Activated naive CD8-positive, alpha-beta T cell treated with anti-CD3 and anti-CD28 coated beads for 36 hours (primary cell): ENCODE measurements at regions not wholly inside any gene's neighbourhood (a gene's known extent, or its start where the extent isn't known, plus 50 kb on each side); places are given as distances from the start of the nearest gene placed in this dataset.

Source experiments
- DNase-seq: peaks from one replicate; pipeline ENCODE4 v3.0.0; 2021
- H3K27ac Mint-ChIP-seq: one replicate; pipeline ENCODE4 v1.8.0; 2022; ENCODE audit warnings: mild to moderate bottlenecking, moderate library complexity, mixed read lengths
- H3K27me3 Mint-ChIP-seq: one replicate; pipeline ENCODE4 v1.8.0; 2022; ENCODE audit warnings: mild to moderate bottlenecking, mixed read lengths
- H3K36me3 Mint-ChIP-seq: one replicate; pipeline ENCODE4 v1.8.0; 2021; ENCODE audit warnings: mild to moderate bottlenecking, mixed read lengths
- H3K4me1 Mint-ChIP-seq: one replicate; pipeline ENCODE4 v1.8.0; 2021; ENCODE audit warnings: mixed read lengths
- H3K4me3 Mint-ChIP-seq: one replicate; pipeline ENCODE4 v1.8.0; 2022; ENCODE audit warnings: mild to moderate bottlenecking, moderate library complexity, mixed read lengths
- H3K9me3 Mint-ChIP-seq: one replicate; pipeline ENCODE4 v1.8.0; 2022; ENCODE audit warnings: mixed read lengths

GRCh38 chr12:97134495-97134894, 227.4 kb downstream of the NEDD1 start:
- Mint-ChIP-seq H3K4me3 (no peak overlapping the region), H3K36me3 (no peaks in the 10 kb centered on the region), H3K27ac (no peak overlapping the region), H3K4me1 (no peaks in the 10 kb centered on the region), H3K9me3 (peaks cover 1% of the 10 kb centered on the region), H3K27me3 (peaks cover 3% of the 10 kb centered on the region)
- no peak for DNase-seq

- H3K9me3 Mint-ChIP-seq = no peaks in the 10 kb centered on the region
- H3K27ac Mint-ChIP-seq = no peak overlapping the region
- no peaks in the 10 kb centered on the region for H3K36me3 Mint-ChIP-seq
- H3K27me3 Mint-ChIP-seq = peaks cover 15% of the 10 kb centered on the region
- no peaks in the 10 kb centered on the region for H3K4me1 Mint-ChIP-seq
- no peak overlapping the region for H3K4me3 Mint-ChIP-seq
- DNase-seq = no peak
These were observed 233.3 kb downstream of the NEDD1 start for GRCh38 chr12:97140355-97140754.

- no peak for DNase-seq
- Mint-ChIP-seq H3K9me3 (no peaks in the 10 kb centered on the region), H3K27ac (no peak overlapping the region), H3K36me3 (no peaks in the 10 kb centered on the region), H3K27me3 (peaks cover 15% of the 10 kb centered on the region), H3K4me1 (no peaks in the 10 kb centered on the region), H3K4me3 (no peak overlapping the region)
These were observed 235.8 kb downstream of the NEDD1 start for GRCh38 chr12:97142737-97143410.

GRCh38 chr12:97148941-97149559, 242.0 kb downstream of the NEDD1 start:
- no peaks in the 10 kb centered on the region for H3K36me3 Mint-ChIP-seq
- no peaks in the 10 kb centered on the region for H3K4me1 Mint-ChIP-seq
- peaks cover 11% of the 10 kb centered on the region for H3K27me3 Mint-ChIP-seq
- H3K4me3 Mint-ChIP-seq = no peak overlapping the region
- peak; percentile 42 for DNase-seq
- H3K27ac Mint-ChIP-seq = no peak overlapping the region
- H3K9me3 Mint-ChIP-seq = no peaks in the 10 kb centered on the region

GRCh38 chr12:97151481-97151880, 244.4 kb downstream of the NEDD1 start:
- H3K9me3 Mint-ChIP-seq = no peaks in the 10 kb centered on the region
- H3K27ac Mint-ChIP-seq = no peak overlapping the region
- H3K4me3 Mint-ChIP-seq = no peak overlapping the region
- no peak for DNase-seq
- H3K36me3 Mint-ChIP-seq = no peaks in the 10 kb centered on the region
- H3K27me3 Mint-ChIP-seq = peaks cover 11% of the 10 kb centered on the region
- no peaks in the 10 kb centered on the region for H3K4me1 Mint-ChIP-seq

- Mint-ChIP-seq H3K4me3 (no peak overlapping the region), H3K36me3 (no peaks in the 10 kb centered on the region), H3K27me3 (no peaks in the 10 kb centered on the region), H3K9me3 (no peaks in the 10 kb centered on the region), H3K27ac (no peak overlapping the region), H3K4me1 (no peaks in the 10 kb centered on the region)
- DNase-seq = no peak
These were observed 252.3 kb downstream of the NEDD1 start for GRCh38 chr12:97159377-97159776.

GRCh38 chr12:97160277-97160676, 253.2 kb downstream of the NEDD1 start:
- DNase-seq = no peak
- no peaks in the 10 kb centered on the region for H3K9me3 Mint-ChIP-seq
- no peak overlapping the region for H3K4me3 Mint-ChIP-seq

GRCh38 chr12:97162173-97162572, 255.1 kb downstream of the NEDD1 start:
- Mint-ChIP-seq H3K27ac (no peak overlapping the region), H3K4me3 (no peak overlapping the region), H3K4me1 (no peaks in the 10 kb centered on the region), H3K9me3 (no peaks in the 10 kb centered on the region), H3K27me3 (no peaks in the 10 kb centered on the region), H3K36me3 (no peaks in the 10 kb centered on the region)
- no peak for DNase-seq

More at GRCh38 chr12:97160277-97160676, 253.2 kb downstream of the NEDD1 start:
- H3K36me3 Mint-ChIP-seq = no peaks in the 10 kb centered on the region
- no peak overlapping the region for H3K27ac Mint-ChIP-seq
- H3K27me3 Mint-ChIP-seq = no peaks in the 10 kb centered on the region
- no peaks in the 10 kb centered on the region for H3K4me1 Mint-ChIP-seq

GRCh38 chr12:97164936-97165335, 257.9 kb downstream of the NEDD1 start:
- no peak overlapping the region for H3K4me3 Mint-ChIP-seq
- no peaks in the 10 kb centered on the region for H3K4me1 Mint-ChIP-seq
- H3K36me3 Mint-ChIP-seq = no peaks in the 10 kb centered on the region
- DNase-seq = no peak
- H3K27me3 Mint-ChIP-seq = peaks cover 5% of the 10 kb centered on the region
- no peak overlapping the region for H3K27ac Mint-ChIP-seq
- no peaks in the 10 kb centered on the region for H3K9me3 Mint-ChIP-seq

- Mint-ChIP-seq H3K36me3 (no peaks in the 10 kb centered on the region), H3K4me3 (no peak overlapping the region), H3K27ac (no peak overlapping the region), H3K4me1 (no peaks in the 10 kb centered on the region), H3K27me3 (peaks cover 5% of the 10 kb centered on the region), H3K9me3 (no peaks in the 10 kb centered on the region)
- no peak for DNase-seq
These were observed 260.5 kb downstream of the NEDD1 start for GRCh38 chr12:97167598-97167997.

- Mint-ChIP-seq H3K27me3 (peaks cover 5% of the 10 kb centered on the region), H3K4me1 (no peaks in the 10 kb centered on the region), H3K36me3 (no peaks in the 10 kb centered on the region), H3K27ac (no peak overlapping the region), H3K4me3 (no peak overlapping the region), H3K9me3 (no peaks in the 10 kb centered on the region)
- no peak for DNase-seq
These were observed 261.7 kb downstream of the NEDD1 start for GRCh38 chr12:97168804-97169203.

GRCh38 chr12:97169889-97170567, 263.0 kb downstream of the NEDD1 start:
- H3K4me3 Mint-ChIP-seq = no peak overlapping the region
- H3K27ac Mint-ChIP-seq = no peak overlapping the region
- no peaks in the 10 kb centered on the region for H3K36me3 Mint-ChIP-seq
- DNase-seq = no peak
- H3K9me3 Mint-ChIP-seq = no peaks in the 10 kb centered on the region
- peaks cover 5% of the 10 kb centered on the region for H3K27me3 Mint-ChIP-seq
- H3K4me1 Mint-ChIP-seq = no peaks in the 10 kb centered on the region

GRCh38 chr12:97173688-97174410, 266.8 kb downstream of the NEDD1 start:
- Mint-ChIP-seq H3K9me3 (peaks cover 4% of the 10 kb centered on the region), H3K27me3 (no peaks in the 10 kb centered on the region), H3K4me1 (no peaks in the 10 kb centered on the region)

GRCh38 chr12:97177481-97177880, 270.4 kb downstream of the NEDD1 start:
- no peak for DNase-seq
- no peak overlapping the region for H3K4me3 Mint-ChIP-seq
- H3K27ac Mint-ChIP-seq = no peak overlapping the region
- H3K27me3 Mint-ChIP-seq = no peaks in the 10 kb centered on the region
- peaks cover 4% of the 10 kb centered on the region for H3K9me3 Mint-ChIP-seq
- H3K4me1 Mint-ChIP-seq = no peaks in the 10 kb centered on the region
- no peaks in the 10 kb centered on the region for H3K36me3 Mint-ChIP-seq

More at GRCh38 chr12:97173688-97174410, 266.8 kb downstream of the NEDD1 start:
- Mint-ChIP-seq H3K36me3 (no peaks in the 10 kb centered on the region), H3K27ac (no peak overlapping the region), H3K4me3 (no peak overlapping the region)
- DNase-seq = no peak

GRCh38 chr12:97181571-97182265, 274.7 kb downstream of the NEDD1 start:
- no peak for DNase-seq
- Mint-ChIP-seq H3K27me3 (no peaks in the 10 kb centered on the region), H3K4me1 (no peaks in the 10 kb centered on the region), H3K27ac (no peak overlapping the region), H3K4me3 (no peak overlapping the region), H3K36me3 (no peaks in the 10 kb centered on the region), H3K9me3 (peaks cover 4% of the 10 kb centered on the region)
